H9 (cell line): ENCODE measurements at regions not wholly inside any gene's neighbourhood (a gene's known extent, or its start where the extent isn't known, plus 50 kb on each side); places are given as distances from the start of the nearest gene placed in this dataset.

Source experiments
- DNase-seq: peaks from one replicate; pipeline ENCODE4 v3.0.0-alpha.2; 2017
- H2AFZ ChIP-seq: one replicate; pipeline ENCODE4 v1.6.1; 2013; ENCODE audit warnings: mild to moderate bottlenecking, low read length, control low read depth, moderate library complexity
- H2AK5ac ChIP-seq: 2 replicates; pipeline ENCODE4 v1.6.1; 2013; ENCODE audit warnings: low read length, control low read depth, mixed read lengths; ENCODE audit not compliant: insufficient read length
- H2BK120ac ChIP-seq: one replicate; pipeline ENCODE4 v1.6.1; 2013; ENCODE audit warnings: low read depth, mild to moderate bottlenecking, low read length, control low read depth, inconsistent platforms; ENCODE audit not compliant: poor library complexity, severe bottlenecking
- H2BK12ac ChIP-seq: 2 replicates; pipeline ENCODE4 v1.6.1; 2013; ENCODE audit warnings: low read length, control low read depth, mixed read lengths, low read depth; ENCODE audit not compliant: insufficient read length
- H2BK15ac ChIP-seq: 2 replicates; pipeline ENCODE4 v1.6.1; 2013; ENCODE audit warnings: low read depth, low read length, control low read depth
- H2BK20ac ChIP-seq: one replicate; pipeline ENCODE4 v1.6.1; 2013; ENCODE audit warnings: low read depth, mild to moderate bottlenecking, low read length, control low read depth, inconsistent platforms; ENCODE audit not compliant: poor library complexity, severe bottlenecking
- H2BK5ac ChIP-seq: 2 replicates; pipeline ENCODE4 v1.6.1; 2013; ENCODE audit warnings: low read length, control low read depth, mixed read lengths; ENCODE audit not compliant: insufficient read length
- H3K14ac ChIP-seq: 2 replicates; pipeline ENCODE4 v1.6.1; 2013; ENCODE audit warnings: low read length, control low read depth; ENCODE audit not compliant: insufficient read depth
- H3K18ac ChIP-seq: 2 replicates; pipeline ENCODE4 v1.6.1; 2013; ENCODE audit warnings: low read depth, mild to moderate bottlenecking, mixed read lengths, low read length, control low read depth; ENCODE audit not compliant: insufficient read length
- H3K23ac ChIP-seq: 2 replicates; pipeline ENCODE4 v1.6.1; 2013; ENCODE audit warnings: low read length, control low read depth, mixed read lengths, low read depth; ENCODE audit not compliant: insufficient read length
- H3K23me2 ChIP-seq: 2 replicates; pipeline ENCODE4 v1.6.1; 2013; ENCODE audit warnings: low read depth, mild to moderate bottlenecking, mixed read lengths, low read length, control low read depth; ENCODE audit not compliant: insufficient read length, poor library complexity, severe bottlenecking
- H3K27ac ChIP-seq: 2 replicates; pipeline ENCODE4 v1.5.1; 2013; ENCODE audit warnings: low read length, control low read depth, mixed read lengths, low read depth; ENCODE audit not compliant: insufficient read length
- H3K27me3 ChIP-seq: 2 replicates; pipeline ENCODE4 v1.6.1; 2013; ENCODE audit warnings: low read length, control low read depth, inconsistent platforms; ENCODE audit not compliant: insufficient read depth
- H3K4ac ChIP-seq: 2 replicates; pipeline ENCODE4 v1.6.1; 2013; ENCODE audit warnings: low read depth, mild to moderate bottlenecking, control low read depth, inconsistent platforms, low read length, moderate library complexity
- H3K4me1 ChIP-seq: 2 replicates; pipeline ENCODE4 v1.6.1; 2013; ENCODE audit warnings: low read length, control low read depth, inconsistent platforms; ENCODE audit not compliant: insufficient read depth
- H3K4me2 ChIP-seq: 2 replicates; pipeline ENCODE4 v1.6.1; 2013; ENCODE audit warnings: low read length, control low read depth, mixed read lengths; ENCODE audit not compliant: insufficient read length, insufficient read depth
- H3K56ac ChIP-seq: 2 replicates; pipeline ENCODE4 v1.6.1; 2013; ENCODE audit warnings: low read depth, mild to moderate bottlenecking, mixed read lengths, low read length, control low read depth; ENCODE audit not compliant: insufficient read length
- H3K79me1 ChIP-seq: 2 replicates; pipeline ENCODE4 v1.6.1; 2013; ENCODE audit warnings: low read depth, mild to moderate bottlenecking, moderate library complexity, low read length, control low read depth, inconsistent platforms; ENCODE audit not compliant: insufficient read depth, poor library complexity, severe bottlenecking
- H3K79me2 ChIP-seq: 2 replicates; pipeline ENCODE4 v1.6.1; 2013; ENCODE audit warnings: low read length, control low read depth, inconsistent platforms; ENCODE audit not compliant: insufficient read depth
- H3K9ac ChIP-seq: 2 replicates; pipeline ENCODE4 v1.6.1; 2013; ENCODE audit warnings: low read length, control low read depth, mixed read lengths; ENCODE audit not compliant: insufficient read length; ENCODE audit errors: extremely low read depth
- H3K9me3 ChIP-seq: one replicate; pipeline ENCODE4 v1.6.1; 2013; ENCODE audit warnings: low read depth, low read length, inconsistent platforms; ENCODE audit not compliant: control insufficient read depth
- H3T11ph ChIP-seq: one replicate; pipeline ENCODE4 v1.6.1; 2013; ENCODE audit warnings: mild to moderate bottlenecking, low read length, control low read depth, inconsistent platforms
- H4K20me1 ChIP-seq: one replicate; pipeline ENCODE4 v1.6.1; 2013; ENCODE audit not compliant: control insufficient read depth, insufficient read length, insufficient read depth
- H4K5ac ChIP-seq: 2 replicates; pipeline ENCODE4 v1.6.1; 2013; ENCODE audit warnings: low read depth, mild to moderate bottlenecking, mixed read lengths, low read length, control low read depth; ENCODE audit not compliant: insufficient read length
- H4K8ac ChIP-seq: replicated peaks from 2 replicates; pipeline ENCODE4 v1.6.1; 2013; ENCODE audit warnings: low read length, control low read depth, mixed read lengths, low read depth; ENCODE audit not compliant: insufficient read length
- H4K91ac ChIP-seq: 2 replicates; pipeline ENCODE4 v1.6.1; 2013; ENCODE audit warnings: low read depth, mild to moderate bottlenecking, moderate library complexity, mixed read lengths, low read length, control low read depth; ENCODE audit not compliant: insufficient read length
- H3K27ac Mint-ChIP-seq, 3 experiments: 2 replicates in 2 of 3; 3 replicates in 1 of 3; pipeline ENCODE4 v1.8.0; 2020 to 2021; ENCODE audit warnings: mixed read lengths in 3 of 3, mild to moderate bottlenecking in 1 of 3, moderate library complexity in 1 of 3
- H3K27me3 Mint-ChIP-seq: 2 replicates; pipeline ENCODE4 v1.8.0; 2021; ENCODE audit warnings: low read depth, mild to moderate bottlenecking, moderate library complexity, mixed read lengths
- H3K36me3 Mint-ChIP-seq, 3 experiments: 2 replicates in 2 of 3; 3 replicates in 1 of 3; pipeline ENCODE4 v1.8.0; 2020 to 2021; ENCODE audit warnings: low read depth in 3 of 3, mixed read lengths in 3 of 3; ENCODE audit not compliant: insufficient read depth in 1 of 3
- H3K4me1 Mint-ChIP-seq, 2 experiments: 2 replicates each; pipeline ENCODE4 v1.8.0; 2020; ENCODE audit warnings: mixed read lengths in 2 of 2
- H3K4me3 Mint-ChIP-seq, 2 experiments: 2 replicates in 1 of 2; 3 replicates in 1 of 2; pipeline ENCODE4 v1.8.0; 2020 to 2021; ENCODE audit warnings: mild to moderate bottlenecking in 2 of 2, mixed read lengths in 2 of 2, moderate library complexity in 1 of 2
- H3K9me3 Mint-ChIP-seq, 2 experiments: 2 replicates in 1 of 2; 3 replicates in 1 of 2; pipeline ENCODE4 v1.8.0; 2020; ENCODE audit warnings: mild to moderate bottlenecking in 2 of 2, mixed read lengths in 2 of 2, moderate library complexity in 1 of 2
- CTCF ChIP-seq: fragments of 200-600 bp; sonication (generic); conservative IDR thresholded peaks from 3 replicates; pipeline ENCODE4 v1.8.0; 2021; ENCODE audit warnings: antibody characterized with exemption, mild to moderate bottlenecking
- WGBS: extraction: QIAGEN DNeasy Blood & Tissue Kit; methylation state at CpG from one replicate; pipeline ENCODE4 v1.1.7; 2013; ENCODE audit warnings: missing lambda C conversion rate, low lambda C conversion rate, mixed read lengths; ENCODE audit not compliant: insufficient read length; ENCODE audit errors: extremely low coverage; 5-methylcytosine and 5-hydroxymethylcytosine counted together

GRCh38 chr3:168951884-168952283 lies 711.6 kb downstream of the MECOM start:
- no peak overlapping the region for H3K23ac ChIP-seq
- no peak overlapping the region for H3T11ph ChIP-seq
- H3K36me3 Mint-ChIP-seq, result peaks cover 5 to 13% (median 6%) of the 10 kb centered on the region in 3 experiments; a peak in 6 of 7 replicates
- no peak overlapping the region for H4K91ac ChIP-seq
- no peaks in the 10 kb centered on the region for H3K23me2 ChIP-seq
- H3K4me2 ChIP-seq, result no peak overlapping the region
- H3K4me1 Mint-ChIP-seq, result peaks cover 19 to 25% of the 10 kb centered on the region in 2 experiments
- peak overlapping the region in 1 of 3 experiments; percentile 12; a peak in 1 of 7 replicates for H3K27ac Mint-ChIP-seq
- no peaks in the 10 kb centered on the region for H4K20me1 ChIP-seq
- no peak overlapping the region for H3K27ac ChIP-seq
- H2BK5ac ChIP-seq, result no peak overlapping the region
- H2BK15ac ChIP-seq, result no peak overlapping the region
- H3K9me3 Mint-ChIP-seq, result peaks cover 8 to 9% of the 10 kb centered on the region in 2 experiments
- no peaks in the 10 kb centered on the region for H3K79me2 ChIP-seq
- DNase-seq, result no peak
- no peak for TF ChIP-seq CTCF
- no peak overlapping the region for H2AK5ac ChIP-seq
- H3K9ac ChIP-seq, result no peak overlapping the region
- H2AFZ ChIP-seq, result no peak overlapping the region
- no peaks in the 10 kb centered on the region for H3K27me3 Mint-ChIP-seq
- H3K9me3 ChIP-seq, result no peaks in the 10 kb centered on the region
- no peak overlapping the region for H3K56ac ChIP-seq
- no peak overlapping the region for H2BK12ac ChIP-seq
- no peak overlapping the region for H2BK20ac ChIP-seq
- WGBS, result no CpG with 5 or more reads among the region's 3 CpGs
- H2BK120ac ChIP-seq, result no peak overlapping the region
- no peaks in the 10 kb centered on the region; the same call in 1 of the 2 replicates for H3K4me1 ChIP-seq
- no peaks in the 10 kb centered on the region for H3K79me1 ChIP-seq
- H4K8ac ChIP-seq, result no peak overlapping the region
- no peak overlapping the region for H3K4ac ChIP-seq
- no peaks in the 10 kb centered on the region for H3K27me3 ChIP-seq
- no peak overlapping the region for H3K18ac ChIP-seq
- no peak overlapping the region for H4K5ac ChIP-seq
- H3K4me3 Mint-ChIP-seq, result no peak overlapping the region
- H3K14ac ChIP-seq, result no peak overlapping the region
